GM19468 (cell line): ENCODE measurements at regions not wholly inside any gene's neighbourhood (a gene's known extent, or its start where the extent isn't known, plus 50 kb on each side); places are given as distances from the start of the nearest gene placed in this dataset.

Experiments used
- ATAC-seq: cut with Tn5 transposase; IDR thresholded peaks from one replicate; pipeline ENCODE4 v1.9.1; 2021; ENCODE audit warnings: mild to moderate bottlenecking, moderate library complexity, moderate number of reproducible peaks; ENCODE audit not compliant: unreplicated experiment; ENCODE audit errors: extremely low read depth

DNA sequence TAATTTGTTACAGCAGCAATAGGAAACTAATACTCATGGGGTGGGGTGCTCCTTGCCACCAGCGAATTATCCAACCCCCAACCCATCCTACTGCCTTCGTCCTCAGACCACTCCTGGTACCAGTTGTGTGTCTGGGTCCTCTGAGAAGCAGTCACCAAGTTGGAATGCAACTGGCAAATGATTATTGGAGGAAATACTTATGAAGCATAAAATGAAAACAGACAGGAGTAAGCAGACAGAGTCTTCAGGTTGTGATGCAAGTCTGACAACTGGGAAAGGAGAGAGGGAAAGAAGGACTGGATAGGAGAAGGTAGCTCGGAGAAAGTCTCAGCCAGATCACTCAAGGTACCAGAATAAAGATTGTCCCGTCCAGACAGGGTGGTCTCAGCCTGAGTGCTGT lies 181.1 kb upstream of the ARID2 start:
- no peak for ATAC-seq

DNA sequence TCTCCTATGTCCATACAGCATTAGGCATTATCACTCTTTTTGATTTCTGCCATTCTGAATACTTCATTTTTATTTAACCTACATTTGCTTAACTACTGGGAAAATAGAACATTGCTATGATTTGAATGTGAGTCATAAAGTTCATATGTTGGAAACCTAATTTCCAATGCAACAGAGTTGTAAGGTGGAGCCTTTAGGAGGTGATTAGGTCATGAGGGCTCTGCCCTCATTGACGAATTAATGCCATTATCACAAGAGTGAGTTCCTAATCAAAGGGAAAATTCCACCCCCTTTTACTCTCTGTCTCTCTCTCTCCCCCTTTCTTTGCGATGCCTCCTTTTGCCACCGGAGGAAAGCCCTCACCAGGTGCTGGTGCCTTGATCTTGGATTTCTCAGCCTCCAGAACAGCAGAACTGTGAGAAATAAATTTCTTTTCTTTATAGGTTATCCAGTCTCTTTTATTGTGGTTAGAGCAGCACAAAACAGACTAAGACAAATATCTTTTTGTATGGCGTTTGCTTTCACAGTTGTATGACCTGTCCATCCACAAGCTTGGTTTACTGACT lies 180.1 kb upstream of the ARID2 start:
- ATAC-seq: no peak

DNA sequence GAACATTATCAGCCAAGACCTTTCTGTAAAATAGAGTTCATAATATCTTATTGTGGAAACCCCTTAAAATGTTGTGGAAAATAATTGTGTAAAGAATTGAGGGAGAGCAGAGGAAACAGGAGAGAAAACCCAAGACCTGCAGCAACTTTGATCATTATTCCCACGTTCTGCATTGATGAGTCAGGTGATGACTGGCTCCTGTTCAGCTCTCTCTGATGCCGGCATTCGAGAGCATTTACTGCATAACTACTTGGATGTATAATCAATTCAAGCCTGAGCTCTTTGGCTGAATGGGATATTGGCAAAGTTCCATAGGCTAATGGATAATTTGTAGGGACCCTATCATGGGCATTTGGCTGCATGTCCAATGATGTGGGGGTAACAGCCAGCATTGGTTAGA lies 176.3 kb upstream of the ARID2 start:
- no peak for ATAC-seq

DNA sequence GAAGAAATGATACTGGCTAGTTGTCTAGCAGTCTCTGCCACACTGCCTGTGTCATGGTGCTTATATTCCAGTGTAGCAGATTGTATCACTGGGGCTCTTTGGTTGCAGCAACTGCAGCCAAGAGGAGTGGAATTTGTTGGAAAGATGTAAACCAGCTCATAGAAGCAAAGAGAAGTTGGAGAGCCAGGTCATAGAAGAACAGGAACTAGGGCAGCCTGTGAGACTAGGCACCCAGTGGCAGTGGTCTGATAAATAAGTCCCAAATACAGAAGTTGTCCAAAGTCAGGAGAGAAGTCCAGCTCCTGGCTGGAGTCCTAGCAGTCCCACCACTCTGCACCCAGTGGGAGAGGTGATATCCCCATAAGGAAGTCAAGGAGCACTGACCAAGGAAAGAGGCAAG lies 172.5 kb upstream of the ARID2 start:
- ATAC-seq: no peak

DNA sequence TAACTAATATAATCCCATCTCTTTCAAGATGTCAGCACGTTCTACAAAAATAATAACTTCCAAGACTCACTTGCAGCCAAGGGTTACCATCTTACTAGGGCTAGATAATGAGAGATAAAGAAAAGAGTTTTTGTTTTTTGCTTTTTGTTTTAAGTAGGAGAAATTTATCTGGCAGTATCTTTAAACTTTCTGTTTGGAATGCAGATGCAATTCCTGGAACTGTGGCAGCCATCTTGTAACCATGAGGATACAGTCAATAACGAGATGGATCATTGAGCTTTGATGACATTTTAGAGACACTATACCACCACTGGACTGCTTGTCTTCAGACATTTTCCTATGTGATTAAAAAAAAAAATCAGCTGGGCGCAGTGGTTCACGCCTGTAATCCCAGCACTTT lies 171.2 kb upstream of the ARID2 start:
- ATAC-seq: no peak

DNA sequence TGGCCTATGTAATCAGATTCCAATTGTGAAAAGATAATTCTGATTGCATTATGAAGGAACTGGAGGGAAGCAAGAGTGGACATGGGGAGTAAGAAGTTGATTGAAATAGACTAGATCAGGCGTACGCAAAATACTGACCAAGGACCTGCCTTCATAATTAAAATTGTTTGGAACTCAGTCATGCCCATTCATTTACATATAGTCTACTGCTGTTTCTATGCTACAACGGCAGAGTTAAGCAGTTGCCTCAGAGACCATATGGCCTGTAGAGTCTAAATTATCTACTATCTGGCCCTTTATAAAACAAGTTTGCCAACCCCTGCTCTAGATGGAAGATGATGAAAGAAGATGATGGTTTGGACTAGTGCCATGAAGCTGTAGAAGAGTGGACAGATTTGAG lies 170.0 kb upstream of the ARID2 start:
- ATAC-seq: no peak

DNA sequence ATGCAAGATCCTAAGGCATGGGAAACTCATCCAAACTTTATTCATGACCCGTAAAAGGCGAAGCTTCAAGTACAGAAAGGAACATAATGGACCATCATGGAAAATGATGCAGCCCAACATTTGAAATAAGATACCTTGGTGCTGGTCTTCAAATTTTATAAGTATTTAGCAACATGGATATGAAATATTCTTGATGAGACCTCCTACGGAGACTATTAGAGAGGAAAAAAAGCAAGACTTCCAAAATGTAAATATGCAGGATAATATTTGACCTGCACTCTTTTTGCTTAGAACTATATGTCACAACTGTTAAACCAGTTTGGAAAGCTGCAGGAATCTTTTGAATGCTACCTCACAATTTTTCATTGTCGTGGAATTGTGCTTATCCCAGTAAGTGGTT lies 168.8 kb upstream of the ARID2 start:
- ATAC-seq: no peak

DNA sequence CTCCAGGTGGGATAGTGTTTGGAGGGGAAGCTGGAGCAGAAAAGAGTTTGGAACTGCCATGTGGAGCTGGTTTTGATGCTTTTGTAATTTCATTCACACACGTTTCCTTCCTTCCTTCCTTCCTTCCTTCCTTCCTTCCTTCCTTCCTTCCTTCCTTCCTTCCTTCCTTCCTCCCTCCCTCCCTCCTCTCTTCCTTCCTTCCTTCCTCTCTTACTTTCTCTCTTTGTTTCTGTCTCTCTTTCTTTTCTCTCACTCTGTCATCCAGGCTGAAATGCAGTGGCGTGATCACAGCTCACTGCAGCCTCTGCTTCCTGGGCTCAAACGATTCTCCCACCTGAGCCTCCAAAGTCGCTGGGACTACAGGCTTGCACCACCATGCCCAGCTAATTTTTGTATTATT lies 168.0 kb upstream of the ARID2 start:
- no peak for ATAC-seq

DNA sequence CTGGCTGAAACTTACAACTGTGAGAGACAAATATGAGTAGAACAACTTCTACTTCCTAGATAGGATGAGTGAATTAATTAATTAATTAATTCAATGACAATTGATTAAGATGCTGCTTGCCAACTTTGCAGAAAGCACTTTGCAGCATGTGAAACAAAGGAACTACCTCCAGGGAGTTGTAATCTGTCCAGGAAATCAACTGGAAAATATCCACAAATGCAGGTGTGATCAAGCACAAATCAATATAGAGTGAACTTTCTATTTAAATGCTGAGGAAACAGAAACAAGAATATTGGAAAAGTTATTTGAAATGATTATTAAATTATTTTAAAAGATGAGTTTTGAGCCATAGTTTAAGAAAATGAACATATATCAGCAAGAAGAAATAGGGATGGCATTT lies 163.9 kb upstream of the ARID2 start:
- no peak for ATAC-seq

DNA sequence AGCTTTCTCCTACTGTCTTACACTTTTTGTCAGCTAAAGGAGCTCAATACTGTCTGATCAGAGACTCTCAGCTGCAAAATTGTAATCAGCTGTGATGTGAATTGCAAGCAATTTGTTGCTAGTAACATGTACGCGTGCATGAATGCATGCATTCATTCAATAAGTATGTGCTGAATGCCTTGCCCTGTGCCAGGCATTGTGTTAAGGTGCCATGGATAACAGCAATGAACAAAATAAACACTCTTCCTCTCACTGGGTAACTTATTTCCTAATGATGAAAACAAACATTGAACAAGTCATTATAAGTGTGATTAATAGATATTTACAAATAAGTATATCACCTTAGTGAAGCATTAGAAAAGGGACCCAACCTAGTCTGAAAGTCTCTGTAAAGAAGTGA lies 163.2 kb upstream of the ARID2 start:
- no peak for ATAC-seq

DNA sequence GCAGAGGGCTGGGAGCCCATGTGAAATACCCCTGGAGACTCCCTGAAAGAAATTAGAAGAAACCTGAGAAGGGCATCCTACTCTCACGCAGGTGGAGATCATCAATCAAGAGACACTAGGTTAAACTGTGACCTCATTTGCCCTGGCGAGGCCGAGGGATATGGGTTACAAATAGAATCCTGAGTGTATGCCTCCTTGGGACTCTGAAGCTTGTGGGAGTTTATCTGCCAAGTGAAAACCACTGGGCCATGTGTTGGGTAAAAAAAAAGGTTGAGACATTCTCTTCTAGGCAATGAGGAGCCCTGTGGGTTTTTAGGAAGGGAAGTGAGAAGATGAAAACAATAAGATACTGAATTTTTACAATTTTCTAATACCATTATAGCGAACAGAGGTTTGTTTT lies 160.7 kb upstream of the ARID2 start:
- ATAC-seq: no peak

DNA sequence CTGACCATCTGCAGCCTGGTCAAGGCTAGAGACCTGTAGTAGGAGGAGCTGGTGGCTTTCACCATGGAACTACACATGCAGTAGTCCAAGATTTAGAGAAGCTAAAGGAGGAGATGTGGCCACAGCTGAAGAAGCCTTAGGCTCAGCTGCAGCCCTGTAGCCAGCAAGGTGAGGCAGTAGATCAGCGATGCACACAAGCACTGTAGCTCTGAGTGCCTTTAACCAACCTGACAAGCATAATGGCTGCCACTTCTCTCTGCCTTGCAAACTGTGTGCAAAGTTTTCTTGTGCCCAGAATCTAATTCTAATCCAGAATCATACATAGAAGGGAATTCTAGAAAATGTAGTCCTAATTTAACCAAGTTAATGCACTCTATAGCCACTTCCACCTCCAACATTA lies 159.0 kb upstream of the ARID2 start:
- ATAC-seq: no peak

DNA sequence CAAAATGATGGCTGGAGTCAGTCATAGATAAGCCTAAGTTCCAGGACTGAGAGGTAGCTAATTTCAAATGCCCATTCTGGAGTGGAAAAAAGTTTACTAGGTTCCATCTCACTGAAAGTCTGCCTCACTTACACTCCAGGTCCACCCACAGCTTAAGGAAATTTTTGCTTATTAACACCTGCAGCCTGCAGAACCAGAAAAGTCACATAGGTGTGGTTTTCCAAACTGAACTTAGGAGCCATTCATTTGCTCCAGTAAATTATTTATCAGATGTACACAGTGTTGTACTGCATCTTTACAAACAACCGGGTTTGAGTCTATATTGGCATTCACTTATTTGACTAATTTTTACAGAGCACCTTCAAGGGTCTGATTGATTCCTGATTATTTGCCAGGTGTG lies 157.4 kb upstream of the ARID2 start:
- no peak for ATAC-seq

DNA sequence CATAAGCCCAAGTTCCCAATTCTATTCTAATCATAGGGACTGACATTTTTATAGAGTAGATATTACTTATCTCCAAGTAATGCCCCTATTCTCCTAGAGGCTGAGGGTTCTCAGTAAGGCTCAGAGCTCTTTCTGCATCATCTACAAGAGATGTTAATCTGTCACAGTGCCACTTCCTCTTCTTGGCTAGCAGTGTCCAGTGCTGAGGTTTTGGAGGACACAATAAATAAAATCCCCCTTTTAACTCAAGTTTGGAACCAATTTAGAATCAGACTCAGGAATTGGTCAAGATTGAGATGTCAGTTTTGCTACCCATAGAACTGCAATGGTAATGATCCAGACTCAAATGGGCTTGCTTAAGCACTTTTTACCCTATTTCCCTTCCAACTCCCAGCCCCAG lies 154.1 kb upstream of the ARID2 start:
- no peak for ATAC-seq

DNA sequence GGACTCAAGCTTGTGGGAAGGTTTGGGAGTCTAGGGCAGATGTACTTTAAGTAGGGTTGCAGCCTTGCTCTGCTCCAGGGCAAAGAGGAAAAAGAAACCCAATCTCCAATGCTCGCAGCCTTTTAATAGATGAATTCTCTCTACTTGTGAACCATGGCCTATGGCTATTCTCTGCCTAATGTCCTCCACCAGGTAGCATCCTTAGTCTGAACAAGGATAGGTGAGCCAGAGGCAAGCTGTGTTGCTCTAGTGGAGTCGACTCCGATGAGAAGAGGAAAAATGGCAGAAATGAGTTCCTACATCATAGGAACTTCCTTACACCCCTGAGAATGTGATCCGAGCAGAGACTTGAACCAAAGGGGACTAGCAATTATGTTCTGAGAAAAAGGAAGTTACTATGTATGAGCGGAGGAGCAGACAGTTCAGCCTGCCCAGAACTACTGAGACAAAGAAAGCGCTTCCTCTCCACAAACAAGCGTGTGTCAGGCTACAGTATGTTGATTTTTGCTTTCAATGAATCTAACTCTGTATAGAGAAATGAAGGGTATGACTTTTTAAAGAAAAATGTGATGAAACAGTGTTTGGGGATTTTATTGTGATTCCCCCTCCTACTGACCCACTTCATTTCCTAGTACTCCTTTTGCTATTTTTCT lies 153.6 kb upstream of the ARID2 start:
- ATAC-seq: no peak

DNA sequence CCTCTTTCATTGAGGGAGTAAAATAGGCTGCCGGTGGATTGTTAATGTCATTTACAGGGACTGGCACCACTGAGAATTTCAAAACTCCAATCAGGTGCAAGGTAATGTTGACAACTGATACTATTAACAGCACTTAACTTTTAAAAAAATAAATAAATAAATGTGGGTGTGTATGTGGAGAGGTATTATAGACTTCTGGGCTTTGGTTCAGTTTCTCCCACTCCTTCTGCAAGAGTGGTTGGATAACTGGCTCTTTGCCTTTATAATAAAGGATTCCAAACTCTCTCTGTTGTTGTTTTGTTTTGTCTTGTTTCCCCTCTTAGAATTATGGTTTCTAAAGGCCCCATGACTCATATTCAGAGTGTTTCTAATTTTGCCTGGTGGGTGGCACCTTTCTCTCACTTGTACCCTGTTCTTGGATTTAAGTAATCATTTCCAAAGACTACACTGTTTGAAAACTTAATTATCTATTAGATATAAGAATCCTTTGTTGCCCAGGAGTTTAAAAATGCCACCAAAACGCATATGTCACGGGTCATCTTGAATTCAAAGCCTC lies 151.6 kb upstream of the ARID2 start:
- ATAC-seq: no peak

DNA sequence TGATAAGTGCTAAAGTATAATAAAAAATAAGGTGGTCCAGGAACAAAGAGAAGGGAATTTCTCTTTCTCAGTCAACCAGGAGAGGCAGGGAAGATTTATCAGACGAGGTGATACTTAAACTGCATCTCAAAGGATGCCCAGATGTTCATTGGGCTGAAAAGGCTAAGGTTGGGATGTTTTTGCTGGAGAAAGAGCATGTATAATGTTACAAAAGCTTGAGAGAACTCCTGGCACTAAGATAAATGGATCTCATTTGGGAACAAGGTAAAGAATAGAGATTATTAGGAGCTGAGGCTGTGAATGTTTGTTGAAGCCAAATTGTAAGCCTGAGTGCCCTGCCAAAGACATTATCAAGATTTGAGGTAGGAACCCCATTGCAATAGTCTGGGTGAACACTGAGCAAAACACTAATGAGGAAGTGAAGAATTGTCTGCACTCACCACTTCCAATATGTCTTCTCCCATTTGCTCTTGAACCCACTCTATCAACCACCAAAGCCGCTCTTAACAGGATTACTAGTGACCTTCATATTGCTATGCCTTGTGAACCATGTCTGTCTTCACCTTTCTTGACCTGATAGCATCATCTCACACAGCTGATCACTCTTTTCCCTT lies 149.0 kb upstream of the ARID2 start:
- no peak for ATAC-seq

DNA sequence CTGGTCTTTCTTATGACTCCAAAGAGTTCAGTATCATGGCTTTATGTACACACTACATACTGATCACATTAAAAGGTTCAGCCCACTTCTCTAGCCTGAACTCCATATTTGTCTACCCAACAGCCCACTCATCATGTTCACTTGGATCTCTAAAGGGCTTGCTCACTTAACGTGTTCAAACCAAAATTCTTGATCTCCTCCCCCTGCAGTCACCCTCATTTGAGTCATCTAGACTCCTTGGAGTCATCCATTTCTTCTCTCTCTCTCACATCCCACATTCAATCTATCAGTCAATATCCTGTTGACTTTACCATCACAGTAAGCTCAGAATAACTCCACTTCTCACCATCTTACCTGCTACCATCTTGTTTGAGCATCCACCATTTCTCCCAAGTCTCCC lies 148.4 kb upstream of the ARID2 start:
- no peak for ATAC-seq

DNA sequence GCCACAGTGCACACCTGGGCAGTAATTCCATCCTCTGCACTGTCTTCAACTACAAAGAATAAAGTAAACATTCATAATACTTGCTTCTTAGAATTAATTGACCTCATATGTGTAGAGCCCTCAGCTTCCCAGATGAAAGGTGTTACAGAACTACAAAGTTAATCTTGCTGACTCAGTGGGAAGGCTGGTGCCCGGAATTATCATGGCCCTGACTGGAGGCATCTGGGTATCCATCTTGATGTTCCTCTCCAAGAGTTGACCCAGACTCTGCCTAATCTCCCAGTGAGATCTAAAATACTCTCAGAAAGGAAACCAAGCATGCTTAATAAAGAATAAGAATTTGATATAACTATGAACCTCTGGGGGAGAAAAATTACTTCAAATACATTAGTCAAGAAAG lies 147.0 kb upstream of the ARID2 start:
- ATAC-seq: no peak

DNA sequence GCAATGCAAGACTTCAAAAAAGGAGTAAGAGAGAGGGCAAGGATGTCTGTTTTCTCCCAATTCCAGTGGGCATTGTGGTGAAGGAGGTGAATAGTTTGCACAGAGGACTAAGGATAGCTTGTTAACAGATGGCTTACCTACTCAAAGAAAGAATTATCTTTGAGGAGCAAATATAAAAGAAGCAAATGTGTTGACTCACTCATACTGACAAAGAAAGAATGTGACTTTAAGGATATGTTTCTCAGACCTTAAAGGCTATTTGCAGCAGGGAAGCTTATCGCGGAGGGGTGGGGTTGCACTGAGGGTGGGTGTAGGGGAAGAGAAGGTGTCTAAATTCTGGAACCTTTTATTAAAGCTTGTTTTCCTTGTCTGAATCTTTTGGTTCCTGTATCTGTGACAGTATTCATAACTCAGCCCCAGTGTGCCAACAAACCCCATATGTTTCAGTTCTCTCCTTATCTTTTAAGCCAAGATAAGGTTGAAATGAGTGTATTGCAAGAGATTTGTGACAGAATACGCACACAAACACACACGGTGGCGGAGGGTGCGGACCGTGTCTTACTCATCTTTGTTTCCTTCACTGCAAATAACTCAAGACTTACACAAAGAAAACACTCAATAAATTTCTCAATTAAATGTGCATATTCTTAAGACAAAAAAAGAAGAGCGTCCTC lies 146.4 kb upstream of the ARID2 start:
- no peak for ATAC-seq

DNA sequence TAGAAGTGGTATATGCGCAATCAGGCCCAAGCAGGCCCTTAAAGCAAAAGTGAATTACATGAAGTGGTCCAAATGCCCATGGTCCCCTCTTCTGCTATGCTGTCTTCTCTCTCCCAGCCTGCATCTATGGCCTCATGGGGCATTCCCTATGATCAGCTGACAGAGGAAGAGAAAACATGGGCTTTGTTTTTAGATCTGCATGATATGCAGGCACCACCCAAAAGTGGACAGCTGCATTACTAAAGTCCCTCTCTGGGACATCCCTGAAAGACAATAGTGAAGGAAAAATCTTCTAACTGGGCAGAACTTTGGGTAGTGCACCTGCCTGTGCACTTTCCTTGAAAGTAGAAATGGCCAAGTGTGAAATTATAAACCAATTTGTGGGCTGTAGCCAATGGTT lies 145.2 kb upstream of the ARID2 start:
- ATAC-seq: no peak
